AG09309 (cell line): ENCODE measurements at regions not wholly inside any gene's neighbourhood (a gene's known extent, or its start where the extent isn't known, plus 50 kb on each side); places are given as distances from the start of the nearest gene placed in this dataset.
"Not testable (repeated sequence)": the region's sequence is repeated elsewhere in the genome, so short reads cannot be mapped to it uniquely, and the experiment has no call there.

Experiments used
- DNase-seq: peaks from one replicate; pipeline ENCODE4 v3.0.0-alpha.2; 2010; ENCODE audit warnings: low read depth
- H3K4me3 ChIP-seq: 2 replicates; pipeline ENCODE4 v1.5.1; 2011; ENCODE audit warnings: mild to moderate bottlenecking, low read depth, low read length, moderate library complexity; ENCODE audit not compliant: control insufficient read depth
- CTCF ChIP-seq: IDR thresholded peaks from 2 replicates; pipeline ENCODE4 v1.5.1; 2011; ENCODE audit warnings: mild to moderate bottlenecking, low read depth, low read length, inconsistent platforms; ENCODE audit not compliant: insufficient read depth, control insufficient read depth; ENCODE audit errors: missing control alignments

DNA sequence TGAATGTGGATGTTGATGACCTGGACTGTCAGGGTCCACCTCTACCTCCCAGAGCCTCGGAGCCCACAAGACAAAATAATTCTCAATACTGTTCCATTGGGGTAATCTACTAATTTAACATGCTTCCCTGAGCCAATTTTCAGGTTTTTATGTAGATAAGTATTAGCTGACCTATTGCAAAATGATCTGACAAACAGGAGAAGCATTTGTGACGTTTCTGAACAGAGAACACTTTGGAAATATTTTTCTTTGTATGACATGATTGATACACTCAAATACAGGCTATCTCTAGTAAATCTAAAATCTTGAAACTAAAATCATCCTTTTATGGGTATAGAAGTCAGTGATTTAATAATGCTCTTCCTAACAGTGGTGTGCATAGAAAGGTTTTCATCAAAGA lies 716.6 kb downstream of the KLHL13 start:
- TF ChIP-seq CTCF, result no peak
- no peak for DNase-seq
- H3K4me3 ChIP-seq, result no peak overlapping the region

DNA sequence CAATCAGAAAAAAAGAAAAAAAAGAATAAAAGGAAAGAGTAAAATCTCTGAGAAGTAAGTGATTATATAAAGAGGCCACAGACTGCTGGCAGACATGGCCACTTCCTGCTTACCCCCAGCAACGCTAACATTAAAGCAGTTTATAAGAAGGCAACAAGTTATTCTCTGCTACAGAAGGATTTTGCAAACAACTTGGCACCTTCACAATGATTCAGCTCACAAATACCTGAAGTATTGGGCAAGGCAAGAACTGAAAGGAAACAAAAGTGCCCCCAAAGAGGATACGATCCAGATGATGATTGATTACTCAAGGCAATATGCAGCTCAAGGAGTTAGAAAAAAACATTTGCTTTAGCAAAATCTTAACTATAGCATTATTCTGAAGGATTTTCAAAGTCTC lies 718.8 kb downstream of the KLHL13 start:
- no peak overlapping the region for H3K4me3 ChIP-seq
- DNase-seq, result no peak
- TF ChIP-seq CTCF, result no peak

GRCh38 chrX:117394506-117395070 lies 722.0 kb downstream of the KLHL13 start:
- H3K4me3 ChIP-seq, DNase-seq: not testable (repeated sequence)

DNA sequence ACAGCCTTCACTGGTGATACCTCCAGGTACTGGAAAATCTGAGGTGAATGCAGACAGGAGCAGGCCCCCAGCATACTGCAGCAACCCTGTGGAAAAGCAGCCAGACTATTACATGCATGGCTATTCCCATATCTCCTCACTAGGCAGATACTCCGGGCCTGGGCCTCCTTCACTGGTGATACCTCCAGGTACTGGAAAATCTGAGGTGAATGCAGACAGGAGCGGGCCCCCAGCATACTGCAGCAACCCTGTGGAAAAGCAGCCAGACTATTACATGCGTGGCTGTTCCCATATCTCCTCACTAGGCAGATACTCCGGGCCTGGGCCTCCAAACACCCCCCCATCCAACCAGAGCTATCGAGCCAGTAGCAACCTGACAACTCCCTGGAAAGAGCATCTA lies 724.2 kb downstream of the KLHL13 start:
- not testable (repeated sequence) for H3K4me3 ChIP-seq, DNase-seq

GRCh38 chrX:117376460-117376859 lies 740.1 kb downstream of the KLHL13 start:
- TF ChIP-seq CTCF, result no peak
- no peak overlapping the region for H3K4me3 ChIP-seq
- no peak for DNase-seq

DNA sequence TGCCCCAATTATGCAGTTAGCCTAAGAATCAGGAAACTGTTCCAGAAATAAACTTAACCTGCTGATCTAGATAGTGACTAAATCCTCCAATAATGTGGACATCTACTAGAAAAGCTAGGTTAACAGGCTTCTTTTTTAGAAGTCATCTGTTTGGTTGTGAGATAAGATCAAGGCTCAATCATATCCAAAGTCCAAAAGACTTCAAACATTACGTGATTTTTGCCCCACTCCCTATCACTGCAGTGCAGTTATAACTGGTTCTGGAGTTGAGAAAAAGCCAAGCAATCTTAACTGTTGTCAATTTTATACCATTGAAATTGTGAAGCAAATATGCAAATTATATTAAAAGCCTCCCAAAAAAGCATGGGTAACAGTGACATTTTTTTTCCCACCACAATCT lies 781.4 kb downstream of the KLHL13 start:
- H3K4me3 ChIP-seq, result no peak overlapping the region
- no peak for TF ChIP-seq CTCF
- no peak for DNase-seq

GRCh38 chrX:117327373-117327772 lies 789.2 kb downstream of the KLHL13 start:
- H3K4me3 ChIP-seq, result no peak overlapping the region
- TF ChIP-seq CTCF, result no peak
- no peak for DNase-seq

- no peak for DNase-seq
- no peak for TF ChIP-seq CTCF
- H3K4me3 ChIP-seq, result no peak overlapping the region
Measured at GRCh38 chrX:117325706-117326105, 790.9 kb downstream of the KLHL13 start.
